ENCODE measurements at regions not wholly inside any gene's neighbourhood (a gene's known extent, or its start where the extent isn't known, plus 50 kb on each side); places are given as distances from the start of the nearest gene placed in this dataset.
"Not testable (repeated sequence)": the region's sequence is repeated elsewhere in the genome, so short reads cannot be mapped to it uniquely, and the experiment has no call there.

DNA sequence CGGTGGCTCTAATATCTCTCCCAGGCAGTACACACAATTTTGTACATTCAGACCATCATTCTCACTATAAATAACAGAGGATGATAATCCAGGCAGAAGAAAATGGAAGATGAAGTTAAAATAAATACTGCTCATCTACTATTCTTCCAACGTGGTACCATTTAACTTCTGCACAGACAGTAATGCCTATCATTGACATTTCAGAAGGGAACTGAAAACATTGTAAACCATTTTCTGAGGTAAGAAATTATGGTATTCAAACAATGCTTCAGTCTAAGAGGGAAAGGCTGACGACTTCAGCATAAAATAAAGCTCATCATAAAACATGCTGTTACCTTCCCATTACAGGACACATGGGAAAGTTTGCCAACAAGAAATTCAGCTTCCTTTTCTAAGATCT lies 814.4 kb downstream of the NR4A2 start:
- DNase-seq = no peak

- no peak for DNase-seq
These were observed 815.2 kb downstream of the NR4A2 start for GRCh38 chr2:155517362-155517761.

DNA sequence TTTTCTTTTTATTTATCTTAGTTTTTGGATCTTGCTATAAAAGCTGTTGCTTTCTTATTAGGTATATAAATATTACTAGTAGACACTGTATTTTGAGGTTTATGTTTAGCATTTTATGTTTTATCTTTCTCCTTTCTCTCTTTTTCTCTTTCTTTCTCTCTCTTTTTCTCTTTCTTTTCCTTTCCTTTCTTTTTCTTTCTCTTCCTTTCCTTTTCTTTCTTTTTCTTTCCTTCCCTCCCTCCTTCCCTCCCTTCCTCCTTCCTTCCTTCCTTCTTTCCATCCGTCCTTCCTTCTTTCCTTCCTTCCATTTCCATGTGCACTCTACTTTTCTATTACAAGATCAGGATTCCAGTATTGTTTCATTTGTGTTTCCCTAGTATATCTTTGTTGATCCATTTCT lies 814.8 kb downstream of the KCNJ3 start:
- no peak for DNase-seq

DNA sequence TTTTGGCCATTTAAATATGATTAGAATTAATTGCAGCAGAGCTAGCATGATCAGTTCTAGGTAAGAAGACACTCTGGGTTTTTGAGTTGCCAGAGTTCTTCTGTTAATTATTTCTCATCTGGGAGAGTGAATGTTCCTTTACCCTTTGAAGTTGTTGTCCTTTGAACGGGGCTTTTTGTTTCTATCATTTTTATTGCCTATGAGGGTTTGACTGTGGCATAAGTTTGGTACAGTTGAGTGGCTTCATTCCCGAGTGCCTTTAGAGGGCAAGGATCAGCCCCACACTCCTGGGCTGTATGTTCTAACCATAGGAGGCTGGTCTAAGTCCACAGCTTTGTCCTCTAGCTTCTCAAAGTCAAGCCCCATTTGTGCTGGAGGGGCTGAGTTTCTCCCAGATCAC lies 804.3 kb downstream of the KCNJ3 start:
- no peak for DNase-seq

- no peak for DNase-seq
These were observed 799.6 kb downstream of the KCNJ3 start for GRCh38 chr2:155498106-155498505.

- DNase-seq = no peak
These were observed 796.2 kb downstream of the KCNJ3 start for GRCh38 chr2:155494744-155495143.

DNA sequence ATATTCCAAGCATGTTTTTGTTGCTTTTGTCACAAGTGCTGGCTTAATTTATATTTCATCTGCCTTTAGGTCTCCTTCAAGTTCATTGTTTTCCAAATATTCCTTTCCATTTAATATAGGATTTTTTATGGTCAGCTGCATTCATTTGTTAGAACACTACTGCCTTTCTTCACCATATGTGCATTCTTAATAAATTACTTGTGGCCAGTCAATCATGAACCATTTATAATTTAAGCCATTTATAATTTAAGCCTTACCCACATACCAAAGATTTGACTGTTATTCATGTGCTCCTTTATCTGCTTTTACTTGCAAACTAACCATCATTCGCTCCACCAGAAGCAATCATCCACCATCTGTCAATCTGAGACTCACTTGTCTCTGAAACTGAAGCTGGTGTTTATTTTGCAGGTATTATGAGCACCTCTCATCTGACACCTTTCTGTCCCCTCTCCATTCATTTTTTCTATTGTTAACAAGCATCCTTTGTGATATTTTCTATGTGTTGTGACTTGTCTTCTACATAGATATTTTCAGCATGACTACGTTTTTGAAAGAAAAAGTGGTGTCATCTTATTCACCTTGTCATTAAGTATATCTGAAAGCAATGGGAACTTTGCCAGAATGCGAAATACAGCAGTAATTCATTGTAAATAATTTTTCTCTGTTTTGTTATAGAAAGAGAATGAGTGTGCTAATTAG lies 786.8 kb downstream of the KCNJ3 start:
- no peak for DNase-seq

DNA sequence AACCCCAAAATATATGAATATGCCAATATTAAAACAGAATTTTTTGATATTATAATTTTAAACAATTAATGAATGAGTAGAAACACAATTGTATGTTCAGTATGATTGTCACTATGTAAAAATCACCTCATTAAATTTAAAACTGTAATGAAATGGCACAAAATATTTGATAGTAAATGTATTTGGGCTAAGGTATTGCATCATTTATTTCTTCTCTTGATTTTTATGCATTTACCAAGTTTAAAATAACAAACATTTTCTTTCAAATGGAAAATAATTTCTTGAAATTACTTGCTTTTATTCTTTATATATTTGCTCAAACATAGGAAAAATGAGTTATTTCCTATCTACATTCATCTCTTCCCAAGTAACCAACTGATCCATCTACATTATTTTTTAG lies 782.6 kb downstream of the KCNJ3 start:
- no peak for DNase-seq

GRCh38 chr2:155472018-155472417 lies 773.5 kb downstream of the KCNJ3 start:
- not testable (repeated sequence) for DNase-seq

DNA sequence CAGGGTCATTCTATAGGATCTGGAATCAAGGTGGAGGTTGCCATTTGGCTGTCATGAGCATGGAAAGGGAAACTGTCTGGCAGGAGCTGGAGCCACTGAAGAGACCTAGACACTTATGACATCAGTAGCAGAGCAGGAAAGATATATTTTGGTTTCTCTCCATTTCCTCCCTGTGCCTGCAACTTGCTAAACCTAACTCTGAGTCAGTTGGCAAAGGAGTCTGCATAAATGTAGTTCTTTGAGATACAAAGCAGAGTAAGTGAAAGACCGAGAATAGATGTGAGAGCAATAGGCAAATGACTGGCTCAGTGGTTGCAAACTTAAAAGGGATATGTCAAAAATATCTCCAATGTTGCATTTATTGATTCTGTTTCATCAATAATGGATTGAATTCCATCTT lies 757.7 kb downstream of the KCNJ3 start:
- no peak for DNase-seq

- no peak for DNase-seq
These were observed 744.4 kb downstream of the KCNJ3 start for GRCh38 chr2:155442755-155443372.

- DNase-seq = no peak
These were observed 743.6 kb downstream of the KCNJ3 start for GRCh38 chr2:155442088-155442487.

DNA sequence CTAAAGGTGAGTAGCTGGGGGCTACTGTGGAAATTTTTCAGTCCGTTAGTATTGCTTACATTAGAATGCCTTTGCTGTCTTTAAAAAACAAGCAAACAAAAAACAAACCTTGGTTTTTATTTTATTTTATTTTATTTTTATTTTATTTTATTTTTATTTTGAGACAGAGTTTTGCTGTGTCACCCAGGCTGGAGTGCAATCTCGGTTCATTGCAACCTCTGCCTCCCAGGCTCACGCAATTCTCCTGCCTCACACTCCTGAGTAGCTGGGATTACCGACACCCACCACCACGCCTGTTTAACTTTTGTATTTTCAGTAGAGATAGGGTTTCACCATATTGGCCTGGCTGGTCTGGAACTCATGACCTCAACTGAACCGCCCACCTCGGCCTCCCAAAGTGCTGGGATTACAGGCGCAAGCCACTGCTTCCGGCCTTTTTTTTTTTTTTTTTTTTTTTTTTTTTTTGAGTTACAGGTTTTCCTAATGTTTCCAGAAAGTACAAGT lies 732.6 kb downstream of the KCNJ3 start:
- no peak for DNase-seq

DNA sequence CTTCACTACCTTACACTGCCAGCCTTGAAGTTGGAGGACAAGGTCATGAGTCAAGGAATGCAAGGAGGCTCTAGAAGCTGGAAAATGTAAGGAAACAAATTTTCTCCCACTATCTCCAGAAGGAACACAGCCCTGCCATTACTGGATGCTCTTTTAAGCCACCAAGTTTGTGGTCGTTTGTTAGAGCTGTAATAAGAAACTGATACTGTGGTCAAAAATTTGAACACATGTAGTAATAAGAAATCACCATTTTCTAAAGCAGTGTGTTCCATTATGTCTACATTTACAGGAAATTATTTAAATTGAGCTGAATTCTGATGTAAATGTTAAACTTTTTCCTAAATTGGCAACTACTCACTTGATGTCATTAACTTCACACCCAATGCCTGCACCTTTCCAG lies 729.0 kb downstream of the KCNJ3 start:
- DNase-seq = no peak

DNA sequence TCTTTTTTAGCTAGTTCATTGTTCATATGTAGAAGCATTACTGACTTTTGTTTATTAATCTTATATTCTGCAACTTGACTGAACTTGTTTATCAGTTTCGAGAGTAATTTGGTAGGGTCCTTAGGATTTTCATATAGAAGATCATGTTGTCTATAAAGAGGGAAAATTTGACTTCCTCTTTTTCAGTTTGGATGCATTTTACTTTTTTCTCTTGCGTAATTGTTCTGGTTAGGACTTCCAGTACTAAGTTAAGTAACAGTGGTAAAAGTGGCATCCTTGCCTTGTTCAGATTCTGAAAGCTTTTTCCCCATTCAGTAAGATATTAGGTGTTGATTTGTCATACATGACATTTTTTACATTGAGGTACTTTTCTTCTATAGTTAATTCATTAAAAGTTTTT lies 726.0 kb downstream of the KCNJ3 start:
- no peak for DNase-seq

DNA sequence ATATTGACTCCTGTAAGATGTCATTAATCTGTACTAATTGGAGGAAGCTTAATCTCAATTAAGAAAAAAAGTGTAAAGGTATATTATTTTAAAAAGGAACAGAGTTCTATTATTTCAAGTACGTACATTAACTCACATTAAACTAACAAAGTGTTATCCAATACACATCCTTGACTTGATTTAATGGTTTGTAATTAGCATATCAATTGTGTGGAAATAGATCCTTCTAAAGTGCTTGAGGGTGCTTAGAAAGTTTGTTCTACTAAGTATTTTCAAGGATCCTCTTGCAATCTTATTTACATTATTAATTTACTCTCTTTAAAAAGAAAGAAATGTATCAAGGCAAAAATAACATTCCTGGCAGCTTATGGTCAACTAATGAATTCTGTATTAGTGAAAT lies 720.3 kb downstream of the KCNJ3 start:
- DNase-seq = no peak

DNA sequence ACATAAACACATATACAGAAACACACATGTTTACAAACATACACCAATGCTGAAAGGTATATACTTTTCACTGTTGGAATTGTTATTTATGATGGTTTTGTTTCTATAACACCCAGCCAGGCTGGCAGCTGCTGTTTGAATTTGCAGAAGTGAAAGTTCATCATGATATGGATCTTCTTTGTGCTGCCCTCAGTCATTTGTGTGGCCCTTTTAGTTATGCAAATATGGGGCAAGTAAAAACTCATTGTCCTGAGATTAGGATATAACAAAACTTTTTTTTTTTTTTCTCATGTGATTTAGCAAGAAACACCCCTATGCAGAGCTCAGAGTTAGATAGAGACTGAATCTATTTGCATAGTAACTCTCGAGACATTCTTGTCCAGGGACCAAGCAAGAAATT lies 714.1 kb downstream of the KCNJ3 start:
- no peak for DNase-seq

DNA sequence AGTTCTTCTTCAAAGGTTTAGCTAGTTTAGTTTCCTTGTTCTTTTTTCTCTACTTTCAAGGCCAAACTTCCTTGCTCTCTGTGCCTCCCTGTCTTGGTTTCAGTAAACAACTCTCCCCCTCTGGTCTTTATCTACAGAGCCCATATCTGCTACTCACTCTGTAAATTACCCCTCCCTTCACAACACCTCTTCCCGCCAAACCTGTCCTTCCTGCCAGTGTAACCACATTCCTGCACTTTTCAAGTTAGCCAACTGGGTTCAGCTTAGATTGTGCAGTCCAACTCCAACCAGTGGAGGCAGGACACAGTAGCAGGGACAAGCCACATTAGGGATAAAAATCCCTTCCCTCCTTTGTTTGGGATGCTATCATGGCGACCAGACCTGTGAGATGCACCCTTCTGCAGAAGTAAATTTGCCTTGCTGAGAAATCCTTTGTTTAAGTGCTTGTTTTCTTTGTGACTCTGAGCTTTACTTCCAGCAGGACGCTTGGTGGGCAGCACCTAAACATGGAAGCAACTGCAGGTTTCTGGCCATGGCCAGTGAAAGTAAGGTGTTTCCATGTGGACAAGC lies 706.0 kb downstream of the KCNJ3 start:
- DNase-seq = no peak

- no peak for DNase-seq
These were observed 694.9 kb downstream of the KCNJ3 start for GRCh38 chr2:155393406-155393805.

DNA sequence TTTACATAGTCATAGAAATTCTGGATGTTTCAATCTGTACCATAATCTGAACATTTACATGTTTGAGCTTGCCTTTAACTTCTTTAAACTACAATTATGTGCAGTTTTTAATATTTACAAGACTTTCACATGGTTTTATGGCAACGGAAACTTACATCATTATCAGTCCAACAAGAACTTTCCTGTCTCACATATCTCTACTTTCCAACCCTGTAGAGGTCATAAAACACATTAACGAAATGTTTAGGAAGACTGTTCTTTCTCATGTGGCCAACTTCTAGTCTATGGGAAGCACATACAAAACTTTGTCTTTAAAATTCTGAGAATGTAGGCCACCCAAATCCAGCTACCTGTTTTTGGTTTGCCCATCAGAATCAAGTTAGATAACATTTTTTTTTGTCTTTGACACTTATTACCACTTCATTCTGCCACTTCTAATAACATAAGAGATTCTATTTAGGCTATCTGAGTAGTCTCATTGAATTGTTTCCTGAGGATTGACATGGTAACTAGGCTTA lies 693.2 kb downstream of the KCNJ3 start:
- DNase-seq = no peak

DNA sequence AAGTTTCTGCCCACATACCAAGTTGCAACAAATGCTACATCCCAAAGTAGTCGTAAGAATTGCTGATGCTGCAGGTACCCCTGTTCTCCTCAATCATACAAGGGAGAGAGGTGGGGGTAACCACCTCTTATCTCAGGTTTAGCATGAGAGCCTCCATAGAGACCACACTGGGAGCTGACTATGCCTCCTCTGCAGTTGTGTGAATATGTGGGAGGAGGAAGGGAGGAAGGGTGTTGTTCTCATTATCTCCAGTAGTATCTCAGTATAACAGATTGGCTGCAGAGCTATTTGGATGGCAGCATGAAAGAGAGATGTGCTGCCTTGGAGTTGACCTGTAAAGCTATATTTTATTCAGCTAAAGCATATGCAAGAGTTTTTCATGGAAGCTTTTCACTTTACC lies 690.7 kb downstream of the KCNJ3 start:
- DNase-seq = no peak

DNA sequence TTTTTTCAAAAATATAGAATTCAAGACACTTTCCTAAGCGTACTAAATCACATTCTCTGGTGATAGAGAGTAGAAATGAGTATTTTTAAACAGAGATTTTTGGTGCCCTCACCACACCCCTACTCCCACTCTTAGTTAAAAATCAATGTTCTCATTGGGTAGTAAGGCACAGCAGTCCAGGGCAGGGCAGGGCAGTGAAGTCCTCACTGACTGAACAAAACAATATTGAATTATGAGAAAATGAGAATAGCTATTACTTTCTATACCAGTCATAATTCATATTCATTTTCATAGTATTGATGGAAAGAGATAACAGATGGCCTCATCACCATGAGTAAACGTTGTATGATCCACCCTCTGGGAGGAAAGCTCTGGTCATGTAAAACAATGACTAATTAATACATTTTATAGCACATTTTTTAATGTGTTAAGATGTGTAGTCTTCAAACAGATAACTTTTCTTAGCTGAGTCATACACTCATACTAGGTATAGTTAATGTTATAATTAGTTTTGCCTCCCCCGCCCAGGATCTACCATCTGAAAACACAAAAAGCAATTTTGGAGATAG lies 686.1 kb downstream of the KCNJ3 start:
- no peak for DNase-seq

- no peak for DNase-seq
These were observed 684.3 kb downstream of the KCNJ3 start for GRCh38 chr2:155382776-155383175.

- no peak for DNase-seq
These were observed 682.9 kb downstream of the KCNJ3 start for GRCh38 chr2:155381436-155381835.

All from CD4-positive, alpha-beta T cell treated with Interferon gamma for 1 hour (primary cell).